Stomach (tissue), 8 donors: ENCODE measurements at regions not wholly inside any gene's neighbourhood (a gene's known extent, or its start where the extent isn't known, plus 50 kb on each side); places are given as distances from the start of the nearest gene placed in this dataset.
A peak's percentile ranks its signal among the peaks of the same experiment; 100 is the strongest.

Experiments used
- DNase-seq, 2 donors: peaks; one replicate each; pipeline versions ENCODE4 v3.0.0 to v3.0.0-alpha.2; 2013 to 2019
- H3K27ac ChIP-seq, 5 donors: fragments of 200-600 bp in 4 of 5; sonication (generic) in 4 of 5; one replicate each; pipeline ENCODE4 v1.5.1; 2013 to 2019; ENCODE audit warnings: mild to moderate bottlenecking in 1 of 5, moderate library complexity in 1 of 5
- H3K27me3 ChIP-seq, 3 donors: fragments of 200-600 bp; sonication (generic); one replicate each; pipeline ENCODE4 v1.5.1; 2017 to 2019; ENCODE audit warnings: mixed run types in 1 of 3
- H3K36me3 ChIP-seq, 4 donors: fragments of 200-600 bp; sonication (generic); 1 replicate in 3 of 4; 2 replicates in 1 of 4; pipeline ENCODE4 v1.5.1; 2016 to 2019
- H3K4me1 ChIP-seq, 4 donors: fragments of 200-600 bp; sonication (generic); one replicate each; pipeline ENCODE4 v1.5.1; 2016 to 2019
- H3K4me3 ChIP-seq, 4 donors: fragments of 200-600 bp; sonication (generic) in 3 of 4; one replicate each; pipeline ENCODE4 v1.5.1; 2016 to 2019; ENCODE audit warnings: mild to moderate bottlenecking in 1 of 4
- H3K9me3 ChIP-seq, 4 donors: fragments of 200-600 bp; sonication (generic); one replicate each; pipeline ENCODE4 v1.5.1; 2016 to 2019
- CTCF ChIP-seq, 7 experiments: fragments of 450-650 bp in 4 of 7; fragments of 200-600 bp in 3 of 7; sonication (generic) in 3 of 7; IDR thresholded peaks; one replicate each; pipeline ENCODE4 v1.5.1; 2016 to 2019; ENCODE audit warnings: antibody characterized with exemption in 7 of 7, control low read depth in 2 of 7, mild to moderate bottlenecking in 1 of 7
- EP300 ChIP-seq: sonication (generic); formaldehyde crosslinking; IDR thresholded peaks from one replicate; pipeline ENCODE4 v1.6.1; 2017; ENCODE audit warnings: antibody characterized with exemption
- POLR2A ChIP-seq, 4 donors: fragments of 450-650 bp; IDR thresholded peaks; one replicate each; pipeline ENCODE4 v1.6.1; 2016; ENCODE audit warnings: antibody characterized with exemption in 4 of 4, control low read depth in 2 of 4, mild to moderate bottlenecking in 1 of 4, moderate library complexity in 1 of 4
- POLR2AphosphoS5 ChIP-seq, 3 donors: sonication (generic); formaldehyde crosslinking; IDR thresholded peaks; one replicate each; pipeline ENCODE4 v1.6.1; 2016; ENCODE audit warnings: antibody characterized with exemption in 3 of 3
- WGBS, 5 donors: extraction: QIAGEN DNeasy Blood & Tissue Kit in 3 of 5; methylation state at CpG; one replicate each; pipeline versions ENCODE4 v1.1.5 to v1.1.7; 2013 to 2018; 5-methylcytosine and 5-hydroxymethylcytosine counted together
- intact Hi-C: fragments of 100-400 bp; cut with DNase I; formaldehyde crosslinking; loops from one replicate; pipeline ENCODE4 v1.15.1; 2023; ENCODE audit warnings: low total_unique reads
- donor health status: healthy with polysubstance abuse.
- donor health status: Bipolar disorder and iron deficiency.
- donor health status: healthy.

GRCh38 chr10:30765616-30766015 lies 136.1 kb upstream of the LYZL2 start:
- TF ChIP-seq EP300 (no peak), CTCF (IDR thresholded peaks at IDR 0.05) (no peak), POLR2AphosphoS5 (IDR thresholded peaks at IDR 0.05) (no peak), POLR2A (IDR thresholded peaks at IDR 0.05) (no peak)
- no peaks in the 10 kb centered on the region for H3K27me3 ChIP-seq
- no peak for DNase-seq
- peaks cover 10 to 20% (median 17%) of the 10 kb centered on the region in 4 donors for H3K9me3 ChIP-seq
- no peaks in the 10 kb centered on the region for H3K36me3 ChIP-seq
- H3K27ac ChIP-seq = peak overlapping the region in 1 of 5 donors; percentile 81
- H3K4me3 ChIP-seq = no peak overlapping the region
- no peaks in the 10 kb centered on the region for H3K4me1 ChIP-seq
- intact Hi-C loops = no loop called here
- 84 to 92% (median 86%) methylated on average over 7 to 8 of the region's 8 CpGs for WGBS, 5 donors

DNA sequence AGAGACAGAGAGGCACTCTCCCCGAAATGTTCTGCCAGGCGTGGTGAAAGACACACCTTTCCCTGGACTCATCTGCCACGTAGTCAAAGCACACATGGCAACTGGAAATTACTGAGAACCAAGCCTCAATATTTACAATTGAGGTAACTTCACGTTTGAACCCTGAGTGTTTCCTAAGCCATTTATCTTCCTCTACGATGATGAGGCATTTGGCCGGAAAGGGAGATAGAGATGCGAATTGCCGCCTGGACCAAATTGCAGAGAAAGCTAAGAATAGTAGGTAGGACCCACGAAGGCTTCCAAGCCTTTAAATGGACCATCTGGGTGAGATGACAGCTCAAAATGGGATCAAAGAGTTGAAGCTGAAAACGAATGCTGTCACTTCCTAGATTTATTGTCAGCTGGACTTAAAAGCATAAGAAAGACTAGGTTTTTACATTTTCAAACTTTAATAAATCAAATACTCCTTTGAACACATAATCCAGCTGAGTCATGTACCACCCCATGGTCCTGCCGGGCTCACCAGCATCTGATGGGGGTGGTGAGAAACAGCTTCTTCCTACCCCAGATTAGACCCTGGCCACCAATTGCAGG lies 135.6 kb upstream of the LYZL2 start:
- H3K27me3 ChIP-seq = no peaks in the 10 kb centered on the region
- H3K4me3 ChIP-seq = no peak overlapping the region
- 56 to 78% (median 73%) methylated on average over 11 of the region's 11 CpGs for WGBS, 5 donors
- H3K36me3 ChIP-seq = no peaks in the 10 kb centered on the region
- peaks cover 6 to 15% (median 12%) of the 10 kb centered on the region in 4 donors for H3K9me3 ChIP-seq
- H3K27ac ChIP-seq = peak overlapping the region in 1 of 5 donors; percentile 81
- no peaks in the 10 kb centered on the region for H3K4me1 ChIP-seq
- intact Hi-C loops = no loop called here
- DNase-seq = no peak
- TF ChIP-seq CTCF (IDR thresholded peaks at IDR 0.05) (no peak), EP300 (no peak), POLR2AphosphoS5 (IDR thresholded peaks at IDR 0.05) (no peak)

DNA sequence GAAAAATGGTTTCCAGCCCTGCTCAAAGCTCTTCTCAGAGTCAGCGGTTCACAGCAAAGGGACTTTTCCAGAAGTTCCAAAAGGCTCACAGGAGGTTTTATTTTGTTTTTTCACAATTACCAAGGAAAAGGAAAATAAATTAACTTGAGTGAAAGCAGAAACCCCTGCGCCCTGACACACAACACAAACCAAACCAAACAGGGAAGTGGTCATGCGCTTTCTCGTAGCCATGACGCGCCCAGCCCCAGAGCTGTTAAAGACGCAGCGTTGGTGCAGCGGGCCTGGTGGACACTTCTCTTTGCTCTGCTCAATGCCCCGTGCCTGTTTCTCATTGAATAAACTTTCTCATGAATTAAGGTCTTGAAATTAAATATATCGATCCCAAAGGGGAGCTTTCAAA lies 134.4 kb upstream of the LYZL2 start:
- TF ChIP-seq CTCF (IDR thresholded peaks at IDR 0.05) (no peak), POLR2A (IDR thresholded peaks at IDR 0.05) (no peak), POLR2AphosphoS5 (IDR thresholded peaks at IDR 0.05) (peak in 1 of 3 donors; percentile 64)
- no peaks in the 10 kb centered on the region for H3K36me3 ChIP-seq
- peaks cover 0 to 5% (median 2%) of the 10 kb centered on the region in 4 donors for H3K9me3 ChIP-seq
- peak overlapping the region in 3 of 5 donors; percentile 47 to 81 (median 63) for H3K27ac ChIP-seq
- H3K4me1 ChIP-seq = no peaks in the 10 kb centered on the region
- H3K27me3 ChIP-seq = no peaks in the 10 kb centered on the region
- no peak overlapping the region for H3K4me3 ChIP-seq
- DNase-seq = peak in 1 of 2 donors; percentile 73
- 61 to 85% (median 82%) methylated on average over 11 of the region's 11 CpGs for WGBS, 5 donors
- intact Hi-C loops = no loop called here

DNA sequence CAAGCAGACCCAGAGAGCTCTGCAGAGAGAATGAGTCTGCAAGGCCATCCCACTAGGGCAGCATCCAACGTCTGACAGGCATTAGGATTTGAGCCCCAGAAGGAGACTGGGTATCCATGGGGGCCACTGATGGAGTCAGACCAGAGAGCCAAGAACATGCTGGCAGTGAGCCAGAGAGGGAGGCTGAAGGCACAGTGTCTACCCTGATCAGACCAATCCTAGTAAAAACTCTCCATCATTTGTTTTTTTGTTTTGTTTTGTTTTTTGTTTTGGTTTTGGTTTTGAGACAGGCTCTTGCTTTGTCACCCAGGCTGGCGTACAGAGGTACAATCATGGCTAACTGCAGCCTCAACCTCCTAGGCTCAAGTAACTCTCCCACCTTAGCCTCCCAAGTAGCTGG lies 133.1 kb upstream of the LYZL2 start:
- H3K4me1 ChIP-seq = no peaks in the 10 kb centered on the region
- H3K36me3 ChIP-seq = no peaks in the 10 kb centered on the region
- no peak for DNase-seq
- TF ChIP-seq POLR2AphosphoS5 (IDR thresholded peaks at IDR 0.05) (no peak), EP300 (no peak), POLR2A (IDR thresholded peaks at IDR 0.05) (no peak), CTCF (IDR thresholded peaks at IDR 0.05) (no peak)
- no peaks in the 10 kb centered on the region for H3K27me3 ChIP-seq
- WGBS, 5 donors = 69 to 93% (median 72%) methylated on average over 2 of the region's 2 CpGs
- peak overlapping the region in 1 of 5 donors; percentile 81 for H3K27ac ChIP-seq
- intact Hi-C loops = no loop called here
- no peak overlapping the region for H3K4me3 ChIP-seq
- peaks cover 0 to 5% (median 2%) of the 10 kb centered on the region in 4 donors for H3K9me3 ChIP-seq
